CD4-positive, alpha-beta T cell treated with Interleukin-15 for 4 hours (primary cell): ENCODE measurements at regions not wholly inside any gene's neighbourhood (a gene's known extent, or its start where the extent isn't known, plus 50 kb on each side); places are given as distances from the start of the nearest gene placed in this dataset.

Source experiments
- DNase-seq: peaks from one replicate; pipeline ENCODE4 v3.0.0-alpha.2; 2020; ENCODE audit warnings: low spot score

- DNase-seq, result no peak
Observed at GRCh38 chr12:91793676-91794075, 352.0 kb downstream of the BTG1 start.

GRCh38 chr12:91792597-91792996 lies 353.0 kb downstream of the BTG1 start:
- DNase-seq, result no peak

- DNase-seq, result no peak
Observed at GRCh38 chr12:91786499-91787272, 359.0 kb downstream of the BTG1 start.

GRCh38 chr12:91785655-91786498 lies 359.8 kb downstream of the BTG1 start:
- no peak for DNase-seq

GRCh38 chr12:91781114-91781513 lies 364.5 kb downstream of the BTG1 start:
- DNase-seq, result no peak

- peak; percentile 85 for DNase-seq
Observed at GRCh38 chr12:91778938-91779400, 366.7 kb downstream of the BTG1 start.

GRCh38 chr12:91778091-91778832 lies 367.4 kb downstream of the BTG1 start:
- no peak for DNase-seq

GRCh38 chr12:91777268-91777992 lies 368.2 kb downstream of the BTG1 start:
- DNase-seq, result peak; percentile 15

- DNase-seq, result peak; percentile 8
Observed at GRCh38 chr12:91774434-91774921, 371.2 kb downstream of the BTG1 start.

GRCh38 chr12:91773749-91774429 lies 371.8 kb downstream of the BTG1 start:
- DNase-seq, result no peak

- DNase-seq, result no peak
Observed at GRCh38 chr12:91772411-91772810, 373.2 kb downstream of the BTG1 start.

- DNase-seq, result no peak
Observed at GRCh38 chr12:91769736-91770135, 375.9 kb downstream of the BTG1 start.

GRCh38 chr12:91767237-91767636 lies 378.4 kb downstream of the BTG1 start:
- no peak for DNase-seq

GRCh38 chr12:91766454-91766853 lies 379.2 kb downstream of the BTG1 start:
- no peak for DNase-seq

GRCh38 chr12:91763654-91764370 lies 381.8 kb downstream of the BTG1 start:
- no peak for DNase-seq

- no peak for DNase-seq
Observed at GRCh38 chr12:91753649-91754048, 392.0 kb downstream of the BTG1 start.

GRCh38 chr12:91746976-91747375 lies 398.7 kb downstream of the BTG1 start:
- DNase-seq, result no peak

- DNase-seq, result no peak
Observed at GRCh38 chr12:91744597-91744996, 401.0 kb downstream of the BTG1 start.

- DNase-seq, result no peak
Observed at GRCh38 chr12:91743704-91744321, 401.8 kb downstream of the BTG1 start.

- DNase-seq, result no peak
Observed at GRCh38 chr12:91743280-91743679, 402.4 kb downstream of the BTG1 start.
